WI38 (cell line): ENCODE measurements at regions not wholly inside any gene's neighbourhood (a gene's known extent, or its start where the extent isn't known, plus 50 kb on each side); places are given as distances from the start of the nearest gene placed in this dataset.
"Not testable (repeated sequence)": the region's sequence is repeated elsewhere in the genome, so short reads cannot be mapped to it uniquely, and the experiment has no call there.

Experiments used
- H3K4me3 ChIP-seq: 2 replicates; pipeline ENCODE4 v1.5.1; 2011; ENCODE audit warnings: low read depth, mild to moderate bottlenecking, control low read depth, low read length
- CTCF ChIP-seq: IDR thresholded peaks from 2 replicates; pipeline ENCODE4 v1.5.1; 2012; ENCODE audit warnings: low read depth, mild to moderate bottlenecking, control low read depth, low read length

- no peak for TF ChIP-seq CTCF
- no peak overlapping the region for H3K4me3 ChIP-seq
These were observed 150.7 kb upstream of the RAB6C start for GRCh38 chr2:129828792-129829191.

- H3K4me3 ChIP-seq, result no peak overlapping the region
- no peak for TF ChIP-seq CTCF
These were observed 149.9 kb upstream of the RAB6C start for GRCh38 chr2:129829588-129829987.

- H3K4me3 ChIP-seq, result no peak overlapping the region
- no peak for TF ChIP-seq CTCF
These were observed 148.4 kb upstream of the RAB6C start for GRCh38 chr2:129831018-129831417.

GRCh38 chr2:129833465-129833864 lies 146.0 kb upstream of the RAB6C start:
- not testable (repeated sequence) for H3K4me3 ChIP-seq

- no peak overlapping the region for H3K4me3 ChIP-seq
- no peak for TF ChIP-seq CTCF
These were observed 132.4 kb upstream of the RAB6C start for GRCh38 chr2:129847043-129847442.

- peak; percentile 43; the same call in 1 of the 2 replicates for TF ChIP-seq CTCF
- H3K4me3 ChIP-seq, result no peak overlapping the region
These were observed 129.8 kb upstream of the RAB6C start for GRCh38 chr2:129849559-129850160.

- H3K4me3 ChIP-seq, result no peak overlapping the region
- no peak for TF ChIP-seq CTCF
These were observed 122.3 kb upstream of the RAB6C start for GRCh38 chr2:129857200-129857599.

- no peak for TF ChIP-seq CTCF
These were observed 120.3 kb upstream of the RAB6C start for GRCh38 chr2:129859175-129859574.

More at GRCh38 chr2:129859175-129859574, 120.3 kb upstream of the RAB6C start:
- H3K4me3 ChIP-seq, result no peak overlapping the region
